COLO829 (cell line): ENCODE measurements at regions not wholly inside any gene's neighbourhood (a gene's known extent, or its start where the extent isn't known, plus 50 kb on each side); places are given as distances from the start of the nearest gene placed in this dataset.

Source experiments
- DNase-seq: peaks from one replicate; pipeline ENCODE4 v3.0.0; 2012; ENCODE audit warnings: low spot score

DNA sequence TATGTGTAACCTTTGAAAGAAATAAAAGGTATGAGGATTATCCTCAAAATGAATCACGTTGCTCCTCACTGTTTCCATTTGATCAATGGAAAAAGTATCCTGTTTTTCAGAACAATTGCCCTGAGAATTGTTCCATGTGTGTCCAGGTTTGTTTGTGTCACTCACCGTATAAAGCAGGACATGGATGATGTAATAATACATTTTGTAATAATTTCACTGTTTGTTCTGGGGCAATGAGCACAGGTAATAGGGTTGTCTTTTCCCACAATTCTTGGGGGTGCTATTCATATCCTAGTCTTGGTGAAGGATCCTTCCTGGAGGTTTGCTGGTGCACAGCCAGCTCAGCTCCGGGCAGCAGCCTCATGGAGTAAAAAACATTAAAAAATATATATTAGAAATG lies 510.8 kb upstream of the MCTP2 start:
- DNase-seq = no peak

DNA sequence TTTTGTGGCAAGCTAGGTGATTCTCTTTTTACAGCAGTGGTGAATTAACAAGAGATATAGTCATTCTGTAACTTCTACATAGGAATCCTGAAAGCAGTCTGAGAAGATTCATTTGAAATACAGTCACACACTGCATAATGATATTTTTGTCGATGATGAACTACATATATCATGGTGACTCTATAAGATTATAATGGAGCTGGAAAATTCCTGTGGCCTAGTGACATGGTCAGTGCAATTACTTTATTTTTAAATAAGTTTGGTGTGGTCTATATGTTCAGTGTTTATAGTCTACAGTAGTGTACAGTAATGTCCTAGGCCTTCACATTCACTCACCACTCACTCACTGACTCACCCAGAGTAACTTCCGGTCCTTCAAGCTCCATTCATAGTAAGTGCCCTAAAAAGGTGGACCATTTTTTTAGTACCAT lies 511.4 kb upstream of the MCTP2 start:
- DNase-seq = no peak

DNA sequence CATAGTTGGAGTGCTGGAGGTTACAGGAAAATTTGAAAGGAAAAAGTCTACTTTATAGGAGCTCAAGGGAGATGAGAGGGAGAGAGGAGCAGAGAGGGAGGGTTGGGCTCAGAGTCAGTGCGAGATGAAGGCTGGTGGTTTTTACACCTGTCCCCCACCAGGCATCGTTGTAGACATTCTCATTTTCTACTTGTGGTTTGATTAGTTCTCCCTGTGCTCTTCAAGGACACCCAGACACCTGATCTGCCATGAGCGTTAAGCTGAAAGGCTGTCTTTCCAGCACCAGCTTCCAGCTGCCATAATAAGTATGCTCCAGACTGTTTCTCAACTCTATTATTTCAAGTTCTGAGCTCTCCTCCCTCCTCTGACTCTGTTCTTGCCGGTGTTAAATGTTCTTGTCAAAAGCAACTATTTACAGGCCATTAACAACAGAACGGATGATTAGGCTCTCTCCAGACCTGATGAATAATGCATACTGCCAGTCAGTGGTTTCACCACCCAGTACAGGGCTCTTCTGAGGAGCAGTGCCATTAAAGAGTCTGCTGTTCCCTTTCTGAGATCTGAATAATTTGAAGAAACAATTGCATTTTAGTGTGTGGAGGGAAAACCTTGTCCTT lies 514.6 kb upstream of the MCTP2 start:
- no peak for DNase-seq

DNA sequence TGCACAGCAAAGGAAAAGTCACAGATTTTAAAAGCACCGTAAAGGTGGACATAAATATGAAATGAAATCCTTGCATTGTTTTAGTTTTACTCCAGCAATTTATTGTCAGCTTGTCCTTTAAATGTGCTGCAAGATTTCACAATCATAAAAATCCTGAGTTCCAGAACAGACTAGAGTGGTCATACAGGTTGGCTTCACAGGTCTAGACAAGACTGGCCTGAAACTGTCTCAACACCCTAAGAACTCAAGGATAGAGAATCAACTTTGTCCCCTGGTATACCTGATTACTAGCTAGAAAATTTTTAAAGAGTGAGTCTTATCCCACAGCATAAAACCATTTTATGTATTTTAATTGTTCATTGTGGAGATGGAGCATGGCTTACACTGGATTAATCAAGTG lies 521.7 kb upstream of the MCTP2 start:
- no peak for DNase-seq

DNA sequence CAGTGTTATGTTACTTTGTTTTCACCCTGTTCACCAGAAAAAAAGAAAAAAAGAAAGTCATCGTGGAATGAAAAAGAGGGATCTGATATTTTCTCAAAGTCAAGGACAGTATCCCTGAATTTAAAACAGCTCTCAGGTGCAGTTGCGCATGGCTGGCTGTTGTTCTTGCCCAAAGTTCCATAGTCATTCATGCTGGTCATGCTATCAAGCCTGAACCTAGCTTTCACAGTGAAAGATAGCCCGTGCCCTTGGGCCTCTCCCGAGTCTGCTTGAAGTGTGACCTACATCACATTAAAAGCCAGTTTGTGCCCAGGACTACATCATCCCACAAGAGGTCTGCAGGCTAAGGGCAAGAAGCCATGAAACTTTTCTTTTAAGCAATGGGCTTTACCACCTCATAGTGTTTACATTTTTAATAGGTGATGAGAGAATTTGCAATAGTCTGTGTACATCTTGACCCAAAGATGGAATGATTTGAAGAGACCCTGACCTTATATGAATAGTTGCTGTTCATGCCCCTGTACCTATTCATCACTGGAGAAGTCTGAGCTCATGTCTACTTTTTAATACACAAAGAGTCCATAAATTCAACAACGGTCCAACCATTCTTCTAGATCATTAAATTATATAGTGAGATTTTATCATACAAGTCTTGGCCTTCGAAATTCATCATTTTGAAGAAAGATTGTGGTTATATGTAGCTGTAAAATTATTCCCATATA lies 522.5 kb upstream of the MCTP2 start:
- no peak for DNase-seq

DNA sequence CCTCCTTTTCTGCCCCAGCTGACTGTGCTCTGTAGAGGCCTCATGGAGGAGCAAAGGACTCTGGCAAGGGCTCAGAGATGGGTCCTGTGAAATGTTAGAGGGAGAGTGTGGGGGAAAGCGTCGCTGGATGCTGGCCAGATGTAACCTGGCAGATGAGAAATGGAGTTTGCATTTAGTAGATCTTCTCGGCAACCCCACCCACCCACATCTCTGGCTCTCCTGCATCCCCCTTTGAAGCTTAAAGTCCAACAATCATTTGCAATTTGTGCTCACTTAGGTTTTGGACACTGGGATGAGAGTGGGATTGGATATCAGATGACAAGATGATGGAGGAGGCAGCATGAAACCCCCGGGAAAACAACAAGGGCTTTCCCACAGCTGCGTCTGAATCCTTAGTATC lies 523.6 kb upstream of the MCTP2 start:
- DNase-seq = no peak

DNA sequence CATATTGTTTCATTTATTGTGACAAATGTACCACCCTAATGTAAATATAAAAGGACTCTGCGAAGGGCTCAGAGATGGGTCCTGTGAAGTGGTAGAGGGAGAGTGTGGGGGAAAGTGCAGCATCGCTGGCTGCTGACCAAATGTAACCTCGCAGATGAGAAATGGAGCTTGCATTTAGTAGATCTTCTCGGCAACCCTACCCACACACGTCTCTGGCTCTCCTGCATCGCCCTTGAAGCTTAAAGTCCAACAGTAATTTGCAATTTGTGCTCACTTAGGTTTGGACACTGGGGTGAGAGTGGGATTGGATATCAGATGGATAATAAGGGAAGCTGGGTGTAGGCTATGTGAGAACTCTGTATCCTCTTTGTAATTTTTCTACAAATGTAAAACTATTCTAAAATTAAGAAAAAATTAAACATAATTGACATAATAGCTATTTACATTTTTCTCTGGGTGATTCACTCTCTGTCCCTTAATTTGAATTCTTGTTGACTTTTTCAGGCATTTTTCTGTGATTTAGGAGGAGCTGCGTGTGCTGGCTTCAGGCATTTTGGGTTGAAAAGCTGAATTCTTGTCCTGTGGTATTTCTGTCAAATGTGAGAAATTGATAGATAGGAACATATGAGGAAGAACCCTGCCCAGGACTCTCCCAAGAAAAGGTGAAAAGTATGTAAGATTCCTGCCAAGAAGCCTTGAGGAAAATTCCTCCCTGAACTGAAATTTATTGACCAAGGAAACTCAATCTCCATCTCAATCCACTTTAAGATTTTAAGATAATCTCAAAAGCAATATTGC lies 524.7 kb upstream of the MCTP2 start:
- no peak for DNase-seq

DNA sequence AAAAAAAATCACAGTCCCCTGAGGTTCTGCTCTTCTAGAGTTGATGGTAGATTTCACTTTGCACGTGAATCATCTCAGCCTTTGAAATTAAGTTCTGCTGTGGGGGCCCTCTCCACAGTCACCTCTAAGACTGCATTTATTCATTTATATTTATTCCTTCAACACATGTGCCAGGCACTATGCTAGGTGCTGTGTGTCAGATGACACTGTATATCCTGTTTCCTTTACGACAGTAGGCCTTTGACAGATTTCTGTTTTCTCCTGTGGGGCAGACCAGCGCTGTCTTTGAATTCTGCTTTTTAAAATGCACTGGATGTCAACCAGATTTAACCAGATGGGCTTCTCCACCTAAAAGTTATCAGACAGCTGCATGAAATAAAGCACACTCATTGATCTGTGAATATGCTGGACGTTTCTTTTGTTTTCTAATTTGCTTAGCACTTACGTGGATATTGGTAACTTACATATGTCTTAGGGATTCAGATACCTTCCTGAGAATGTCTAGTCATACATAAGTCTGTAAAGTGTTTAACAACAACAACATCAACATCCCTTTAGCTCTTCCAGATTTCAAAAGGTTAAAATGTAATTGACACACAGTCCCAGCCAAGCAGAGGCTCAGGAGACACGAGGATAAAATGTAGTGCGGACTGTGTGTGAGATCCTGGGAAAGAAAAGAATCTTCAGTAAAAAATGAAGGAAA lies 525.5 kb upstream of the MCTP2 start:
- no peak for DNase-seq

DNA sequence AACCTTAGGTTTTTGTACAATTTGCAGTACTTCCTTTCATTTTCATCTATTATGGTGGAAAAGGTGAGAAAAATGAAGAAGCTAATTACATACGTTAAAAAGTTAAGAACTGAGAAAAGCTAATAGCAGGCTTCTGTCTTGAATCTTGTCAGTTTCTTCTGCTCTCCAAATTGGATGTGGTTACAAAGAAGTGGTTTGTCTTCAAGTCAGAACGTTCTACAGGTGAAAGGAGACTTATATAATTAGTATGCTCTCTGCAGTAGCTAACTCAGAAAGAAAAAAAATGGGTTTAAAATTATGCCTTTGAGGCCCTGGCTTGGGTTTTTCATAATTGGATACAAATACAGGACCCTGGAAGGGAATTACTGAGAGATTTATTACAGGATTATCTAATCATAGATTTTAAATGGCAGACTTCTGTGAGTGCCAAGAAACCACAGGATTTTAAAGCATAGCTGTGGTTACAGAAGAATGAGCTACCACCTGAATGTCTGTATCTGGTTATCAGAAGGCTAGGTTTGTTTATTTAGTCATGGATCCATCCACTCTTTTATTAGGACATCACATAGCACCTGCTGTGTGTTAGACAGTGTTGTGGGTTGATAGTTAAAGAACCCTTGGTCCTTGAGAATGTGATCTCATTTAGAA lies 528.1 kb upstream of the MCTP2 start:
- no peak for DNase-seq

DNA sequence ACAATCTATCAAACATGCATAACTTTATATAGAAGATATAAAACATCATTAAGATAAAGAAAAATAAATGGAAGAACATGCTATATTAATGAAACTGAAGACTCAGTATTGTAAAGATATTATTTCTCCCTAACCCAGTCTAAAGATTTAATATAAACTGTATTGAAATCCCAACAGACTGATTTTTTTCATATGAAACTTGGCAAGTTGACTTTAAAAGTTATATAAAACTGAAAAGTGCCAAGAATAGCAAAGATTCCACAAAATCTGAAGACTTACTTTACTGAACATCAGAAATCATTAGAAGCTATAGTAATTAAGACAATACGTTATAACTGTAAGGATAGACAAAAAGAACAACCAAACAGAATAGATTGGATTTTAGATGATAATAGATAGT lies 531.3 kb upstream of the MCTP2 start:
- DNase-seq = no peak

DNA sequence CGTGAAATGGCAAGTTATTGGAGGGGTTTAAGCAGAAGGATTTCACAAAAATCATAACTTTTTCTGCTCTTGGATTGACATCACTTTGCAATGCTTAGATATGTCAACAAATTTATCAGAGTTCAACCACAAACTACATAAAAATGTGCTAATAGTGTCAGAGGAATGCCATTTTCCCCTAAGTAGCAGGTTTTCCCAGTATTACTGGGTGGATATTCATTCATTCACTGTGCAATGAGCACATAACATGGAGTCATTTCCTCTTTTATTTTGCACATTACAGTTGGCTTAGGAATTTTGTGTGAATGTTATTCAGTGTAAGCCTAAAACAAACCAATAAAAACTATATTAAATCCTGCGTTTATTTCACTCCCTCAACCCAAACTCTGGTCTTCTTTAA lies 537.3 kb upstream of the MCTP2 start:
- DNase-seq = no peak

DNA sequence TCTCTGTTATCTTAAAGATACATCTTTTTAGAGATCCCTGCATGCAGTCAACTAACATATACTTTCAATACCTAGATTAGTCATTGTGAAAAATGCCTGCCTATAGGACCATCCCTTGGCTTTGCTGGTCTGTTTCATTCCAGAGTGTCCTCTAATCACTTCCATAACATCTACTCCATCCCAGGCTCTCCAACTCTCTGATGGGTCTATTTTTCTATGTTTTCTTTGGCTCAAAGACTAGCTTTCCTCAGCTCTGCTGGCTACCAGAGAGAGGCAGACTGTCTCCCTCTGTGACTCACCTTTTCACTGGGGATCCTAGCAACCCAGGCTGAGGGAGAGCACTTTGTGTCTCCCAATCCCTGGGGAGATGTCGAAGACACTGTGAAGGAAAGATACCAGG lies 547.7 kb upstream of the MCTP2 start:
- DNase-seq = no peak

DNA sequence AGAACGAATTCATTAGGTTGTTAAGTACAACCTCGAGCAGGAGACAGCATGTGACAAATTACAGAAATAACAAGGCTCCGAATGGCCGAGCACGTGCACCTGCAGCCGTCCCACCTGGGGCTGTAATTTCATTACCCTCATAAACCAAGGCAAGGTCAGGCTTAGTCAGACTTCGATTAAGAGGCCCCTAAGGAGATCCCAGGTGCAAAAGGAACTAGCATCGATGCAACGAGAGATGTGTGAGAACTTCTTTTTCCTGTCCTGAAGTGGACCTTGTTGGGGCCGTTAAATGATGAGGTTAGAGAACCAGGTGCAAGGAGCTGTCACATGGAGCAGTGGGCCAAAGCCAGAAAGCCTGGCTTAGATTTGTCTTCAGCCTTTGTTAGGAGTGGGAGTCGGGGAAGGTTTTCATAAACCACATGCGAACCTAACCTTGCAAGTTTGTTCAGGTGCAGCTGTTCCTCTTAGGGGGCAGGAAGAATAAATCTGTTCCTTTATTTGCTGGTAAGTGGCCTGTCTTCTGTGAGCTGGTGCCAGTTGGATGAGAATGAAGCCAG lies 559.9 kb upstream of the MCTP2 start:
- DNase-seq = no peak

DNA sequence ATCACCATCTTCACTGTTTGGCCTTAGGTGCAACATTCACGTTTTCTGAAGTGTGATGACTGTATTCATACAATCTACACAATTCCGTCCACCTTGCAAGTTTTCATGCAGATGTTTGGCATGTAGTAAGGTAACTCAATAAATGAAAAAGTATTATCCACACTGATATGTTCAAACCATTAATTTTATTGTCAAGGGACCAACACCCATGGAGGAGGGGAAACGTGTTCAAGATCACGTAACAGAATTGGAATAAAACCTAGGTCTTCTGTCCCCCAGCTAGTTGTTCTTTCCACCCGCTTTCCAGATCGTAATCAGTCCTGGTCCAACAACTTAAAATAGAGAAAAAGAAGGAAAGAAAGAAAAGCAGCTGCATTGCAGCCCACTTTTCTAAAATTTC lies 560.4 kb upstream of the MCTP2 start:
- DNase-seq = no peak

DNA sequence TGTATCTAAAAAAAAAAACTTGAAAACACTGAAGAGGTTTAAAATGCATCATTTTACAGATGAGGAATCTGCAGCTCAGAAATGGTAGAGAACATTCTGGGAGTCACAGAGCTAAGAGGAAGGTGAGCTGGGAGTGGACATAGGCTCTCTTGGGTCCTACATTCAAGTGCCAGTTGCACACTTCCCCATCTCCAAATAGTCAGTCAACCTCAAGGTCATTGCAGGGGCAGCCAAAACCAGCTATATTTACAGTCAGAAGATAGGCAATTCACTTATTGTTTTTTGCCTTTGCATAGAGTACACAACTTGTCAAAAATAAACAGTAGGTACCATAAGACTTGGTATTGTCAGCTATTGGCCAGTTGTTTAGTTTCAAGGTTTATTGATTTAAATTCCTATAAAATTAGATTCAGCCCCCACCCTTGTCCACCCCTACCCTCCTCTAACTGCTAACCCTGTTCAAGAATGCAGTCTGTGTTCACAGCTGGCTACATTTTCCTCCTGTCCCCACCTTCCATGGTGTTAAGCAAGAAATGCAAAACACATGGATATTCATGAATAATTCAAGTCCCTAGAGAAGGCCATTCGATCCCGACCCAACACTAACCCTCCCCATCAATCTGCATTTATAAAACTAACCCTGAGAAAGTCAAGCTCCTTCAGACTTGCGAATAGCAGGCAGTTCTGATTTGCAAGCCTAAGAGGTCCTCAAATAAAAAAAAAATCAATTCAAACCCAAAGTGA lies 567.0 kb upstream of the MCTP2 start:
- no peak for DNase-seq

DNA sequence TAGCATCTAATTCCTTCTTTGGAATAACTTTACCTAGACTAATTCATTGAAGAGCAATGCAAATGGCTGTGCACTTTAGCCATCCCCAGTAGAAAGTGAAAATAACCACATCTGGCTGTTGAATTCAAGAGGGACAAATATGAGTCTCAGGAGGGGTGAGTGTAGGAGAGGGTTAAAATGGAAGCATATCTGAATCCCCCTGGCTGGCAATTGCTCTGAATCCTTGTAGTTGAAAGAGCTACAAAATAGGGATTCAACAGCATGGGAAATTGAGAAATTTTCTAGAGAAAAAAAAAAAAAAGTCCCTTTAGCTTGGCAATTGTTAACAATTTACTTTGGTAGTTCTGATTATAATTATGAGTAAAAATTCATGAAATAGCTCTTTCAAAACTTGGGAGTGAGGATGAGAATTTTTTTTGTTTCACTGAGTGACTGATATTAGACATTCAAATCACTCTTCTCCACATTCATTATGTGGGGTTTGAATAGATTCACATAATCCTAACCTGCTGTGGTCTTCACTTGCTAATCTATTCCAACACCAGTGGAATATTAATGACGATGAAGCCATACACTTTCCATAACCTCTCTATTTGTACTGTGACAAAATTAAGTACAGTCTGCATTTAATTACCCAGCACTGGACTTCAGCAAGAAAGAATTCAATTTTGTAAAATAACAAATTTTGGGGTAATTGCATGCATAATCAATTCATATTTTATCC lies 569.0 kb upstream of the MCTP2 start:
- no peak for DNase-seq

DNA sequence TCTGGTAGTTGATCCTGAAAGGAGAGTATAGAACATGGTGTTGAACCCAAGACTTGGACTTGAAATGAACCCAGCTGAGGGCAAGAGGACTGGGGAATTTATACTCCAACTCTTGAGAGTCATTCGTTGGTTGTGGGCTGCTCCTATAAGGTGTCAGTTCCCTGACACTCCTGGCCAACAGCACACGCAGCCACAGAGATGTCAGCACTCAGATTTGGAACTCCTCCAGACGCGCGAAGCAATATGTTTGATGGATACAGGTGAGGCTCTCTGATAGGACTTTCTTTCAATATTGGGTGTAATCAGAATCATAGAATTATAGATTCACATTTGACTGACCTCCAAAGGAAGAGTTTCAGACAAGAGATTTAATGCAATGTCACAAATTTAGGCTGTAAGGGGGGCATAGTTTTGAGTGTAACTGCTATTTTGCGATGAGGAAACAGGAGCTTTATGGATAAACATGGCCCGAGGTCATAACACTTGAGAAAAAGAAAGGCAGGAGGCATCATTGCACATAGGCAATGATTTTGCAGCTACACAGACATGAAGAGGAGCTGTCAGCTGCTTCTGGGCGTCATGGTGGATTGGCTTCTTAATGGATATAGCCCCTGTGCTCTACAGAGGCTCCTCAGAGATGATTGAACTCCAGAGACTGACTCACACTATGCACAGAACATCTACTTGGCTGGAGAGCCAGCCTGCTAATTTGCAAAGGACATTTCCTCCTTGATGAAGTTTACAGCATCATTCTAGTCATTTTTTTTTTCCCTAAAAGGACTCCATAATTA lies 569.2 kb upstream of the RGMA start:
- no peak for DNase-seq

DNA sequence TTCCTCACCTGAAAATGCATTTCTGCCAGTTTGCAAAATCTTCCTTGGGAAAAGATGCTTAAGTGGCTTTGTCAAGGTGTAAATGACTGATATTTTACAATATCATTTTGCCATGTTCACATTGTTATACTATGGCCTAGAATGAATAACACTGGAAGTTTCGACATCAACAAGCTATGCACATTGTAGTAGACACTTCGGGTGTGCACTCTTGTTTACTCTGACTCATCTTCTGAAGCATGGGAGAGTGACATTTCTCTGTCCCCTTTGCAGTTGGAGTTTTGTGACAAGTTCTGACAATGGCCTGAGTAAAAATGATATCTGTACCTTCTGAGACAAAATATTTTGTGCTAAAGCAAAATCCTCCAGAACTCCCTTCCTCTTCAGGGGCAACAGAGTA lies 567.0 kb upstream of the RGMA start:
- no peak for DNase-seq

DNA sequence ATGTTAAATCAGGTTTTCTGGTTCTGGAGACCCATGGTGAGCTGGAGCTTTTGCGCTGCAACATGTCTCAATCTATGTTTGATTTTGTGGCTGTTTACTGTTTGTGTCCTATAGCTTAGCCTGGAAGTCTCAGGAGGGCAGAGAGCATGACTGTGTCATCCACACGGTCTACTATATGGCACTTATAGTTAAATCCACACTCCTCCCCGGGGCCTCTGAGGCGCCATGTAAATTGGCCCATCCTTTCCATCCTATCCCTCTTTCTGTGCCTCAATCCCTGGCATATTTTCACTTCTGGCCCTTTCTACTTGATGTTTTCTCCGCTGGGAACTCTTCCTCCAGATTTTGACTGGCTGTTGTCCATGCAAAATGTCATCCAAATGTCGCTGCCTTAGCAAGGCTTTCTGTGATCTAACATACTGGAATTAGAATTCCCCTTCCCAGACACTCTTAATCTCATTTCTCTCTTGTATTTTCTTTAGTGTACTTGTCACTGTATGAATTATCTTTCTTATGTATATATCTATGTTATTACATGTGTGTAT lies 560.8 kb upstream of the RGMA start:
- DNase-seq = no peak
